Upper lobe of left lung (tissue), 6 donors: ENCODE measurements at regions not wholly inside any gene's neighbourhood (a gene's known extent, or its start where the extent isn't known, plus 50 kb on each side); places are given as distances from the start of the nearest gene placed in this dataset.

ENCODE experiments used
- ATAC-seq, 2 donors: fragments of 200-7000 bp; cut with Tn5 transposase; one replicate each; pipeline ENCODE4 v1.9.1; 2022; ENCODE audit warnings: mild to moderate bottlenecking in 2 of 2, moderate library complexity in 2 of 2; ENCODE audit not compliant: low FRiP score in 2 of 2
- DNase-seq, 2 donors: peaks; one replicate each; pipeline ENCODE4 v3.0.0-alpha.2; 2019 to 2020
- H3K27ac ChIP-seq, 4 donors: fragments of 200-600 bp; sonication (generic); one replicate each; pipeline ENCODE4 v1.5.1; 2016 to 2019
- H3K27me3 ChIP-seq, 4 donors: fragments of 200-600 bp; sonication (generic); one replicate each; pipeline ENCODE4 v1.5.1; 2017 to 2019
- H3K36me3 ChIP-seq, 4 donors: fragments of 200-600 bp; sonication (generic); one replicate each; pipeline ENCODE4 v1.5.1; 2016 to 2019
- H3K4me1 ChIP-seq, 4 donors: fragments of 200-600 bp; sonication (generic); one replicate each; pipeline ENCODE4 v1.5.1; 2018 to 2019
- H3K4me3 ChIP-seq, 4 donors: fragments of 200-600 bp; sonication (generic); one replicate each; pipeline ENCODE4 v1.5.1; 2017 to 2019; ENCODE audit warnings: mild to moderate bottlenecking in 2 of 4, moderate library complexity in 1 of 4
- H3K9me3 ChIP-seq, 4 donors: fragments of 200-600 bp; sonication (generic); one replicate each; pipeline ENCODE4 v1.5.1; 2018 to 2019
- CTCF ChIP-seq, 6 experiments: fragments of 450-650 bp in 4 of 6; fragments of 200-600 bp in 2 of 6; sonication (generic) in 2 of 6; IDR thresholded peaks; one replicate each; pipeline ENCODE4 v1.5.1; 2016 to 2019; ENCODE audit warnings: antibody characterized with exemption in 6 of 6
- EP300 ChIP-seq, 4 donors: sonication (generic); formaldehyde crosslinking; IDR thresholded peaks; one replicate each; pipeline ENCODE4 v1.5.1; 2017; ENCODE audit warnings: antibody characterized with exemption in 4 of 4, control low read depth in 2 of 4
- POLR2A ChIP-seq, 4 donors: fragments of 450-650 bp; IDR thresholded peaks; one replicate each; pipeline ENCODE4 v1.5.1; 2016 to 2017; ENCODE audit warnings: antibody characterized with exemption in 4 of 4, mild to moderate bottlenecking in 2 of 4
- POLR2AphosphoS5 ChIP-seq, 2 donors: sonication (generic); formaldehyde crosslinking; IDR thresholded peaks; one replicate each; pipeline ENCODE4 v1.5.1; 2017; ENCODE audit warnings: antibody characterized with exemption in 2 of 2
- WGBS, 2 donors: methylation state at CpG; one replicate each; pipeline ENCODE4 v1.1.5; 2017 to 2018; 5-methylcytosine and 5-hydroxymethylcytosine counted together
- donor health status: DM: no; HTN: no; CAD: no; lungs with moderate emphysema.
- donor health status: DM: no; HTN: yes; CAD: no; lungs with severe emphysema.

- TF ChIP-seq POLR2AphosphoS5 (IDR thresholded peaks at IDR 0.05) (no peak), POLR2A (IDR thresholded peaks at IDR 0.05) (no peak), EP300 (IDR thresholded peaks at IDR 0.05) (no peak), CTCF (IDR thresholded peaks at IDR 0.05) (no peak)
- Histone ChIP-seq H3K27ac (no peak overlapping the region), H3K36me3 (no peaks in the 10 kb centered on the region), H3K27me3 (no peaks in the 10 kb centered on the region), H3K9me3 (no peaks in the 10 kb centered on the region), H3K4me3 (no peak overlapping the region), H3K4me1 (no peaks in the 10 kb centered on the region)
- no peak for DNase-seq
- ATAC-seq, result no peak
- 74 to 80% methylated on average over 5 of the region's 5 CpGs for WGBS, 2 donors
Observed at GRCh38 chr3:65200310-65200970, 512.6 kb upstream of the ADAMTS9 start.

GRCh38 chr3:65196663-65197062, 508.9 kb upstream of the ADAMTS9 start:
- 55 to 59% methylated on average over 3 of the region's 3 CpGs for WGBS, 2 donors
- Histone ChIP-seq H3K4me1 (no peaks in the 10 kb centered on the region), H3K27ac (no peak overlapping the region), H3K27me3 (no peaks in the 10 kb centered on the region), H3K4me3 (no peak overlapping the region), H3K9me3 (no peaks in the 10 kb centered on the region), H3K36me3 (no peaks in the 10 kb centered on the region)
- TF ChIP-seq EP300 (IDR thresholded peaks at IDR 0.05) (no peak), POLR2A (IDR thresholded peaks at IDR 0.05) (no peak), CTCF (IDR thresholded peaks at IDR 0.05) (no peak), POLR2AphosphoS5 (IDR thresholded peaks at IDR 0.05) (no peak)
- ATAC-seq (no peak), DNase-seq (no peak)

GRCh38 chr3:65195211-65196006, 507.6 kb upstream of the ADAMTS9 start:
- WGBS, 2 donors, result 78 to 82% methylated on average over 8 of the region's 8 CpGs
- TF ChIP-seq POLR2AphosphoS5 (IDR thresholded peaks at IDR 0.05) (no peak), CTCF (IDR thresholded peaks at IDR 0.05) (no peak), POLR2A (IDR thresholded peaks at IDR 0.05) (no peak), EP300 (IDR thresholded peaks at IDR 0.05) (no peak)
- no peaks in the 10 kb centered on the region for H3K9me3 ChIP-seq

GRCh38 chr3:65194744-65195143, 506.9 kb upstream of the ADAMTS9 start:
- WGBS, 2 donors, result 88 to 93% methylated on average over 4 of the region's 4 CpGs
- DNase-seq (no peak), ATAC-seq (no peak)
- H3K9me3 ChIP-seq, result no peaks in the 10 kb centered on the region
- TF ChIP-seq POLR2A (IDR thresholded peaks at IDR 0.05), result no peak
- no peak for TF ChIP-seq CTCF (IDR thresholded peaks at IDR 0.05)
- TF ChIP-seq EP300 (IDR thresholded peaks at IDR 0.05), result no peak
- no peak for TF ChIP-seq POLR2AphosphoS5 (IDR thresholded peaks at IDR 0.05)
- no peaks in the 10 kb centered on the region for H3K4me1 ChIP-seq
- no peaks in the 10 kb centered on the region for H3K36me3 ChIP-seq
- H3K4me3 ChIP-seq, result no peak overlapping the region
- H3K27ac ChIP-seq, result no peak overlapping the region
- no peaks in the 10 kb centered on the region for H3K27me3 ChIP-seq

More at GRCh38 chr3:65195211-65196006, 507.6 kb upstream of the ADAMTS9 start:
- H3K36me3 ChIP-seq, result no peaks in the 10 kb centered on the region
- H3K4me1 ChIP-seq, result no peaks in the 10 kb centered on the region
- no peak for DNase-seq
- no peak overlapping the region for H3K4me3 ChIP-seq
- no peak for ATAC-seq
- no peak overlapping the region for H3K27ac ChIP-seq
- H3K27me3 ChIP-seq, result no peaks in the 10 kb centered on the region
